HK-2 (cell line): ENCODE measurements at regions not wholly inside any gene's neighbourhood (a gene's known extent, or its start where the extent isn't known, plus 50 kb on each side); places are given as distances from the start of the nearest gene placed in this dataset.

Experiments used
- DNase-seq: peaks from one replicate; pipeline ENCODE4 v3.0.0-alpha.2; 2018; ENCODE audit not compliant: unreplicated experiment

DNA sequence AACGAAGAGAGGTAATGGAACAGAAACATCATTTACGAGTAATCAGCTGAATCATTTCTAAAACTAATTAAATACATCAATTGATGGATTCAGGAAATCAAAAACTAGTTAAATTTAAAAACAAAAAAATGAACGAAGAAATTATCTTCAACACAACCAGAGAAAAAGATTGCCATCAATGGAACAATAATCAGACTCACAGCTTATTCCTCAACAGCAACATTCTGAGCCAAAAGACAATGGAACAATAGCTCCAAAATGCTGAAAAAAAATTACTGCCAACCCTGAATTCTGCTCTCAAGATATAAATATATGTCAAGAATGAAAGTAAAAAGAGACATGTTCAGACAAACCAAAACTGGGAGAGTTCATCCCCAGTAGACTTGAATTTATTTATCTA, 65.5 kb upstream of the KLF3 start:
- DNase-seq = no peak

DNA sequence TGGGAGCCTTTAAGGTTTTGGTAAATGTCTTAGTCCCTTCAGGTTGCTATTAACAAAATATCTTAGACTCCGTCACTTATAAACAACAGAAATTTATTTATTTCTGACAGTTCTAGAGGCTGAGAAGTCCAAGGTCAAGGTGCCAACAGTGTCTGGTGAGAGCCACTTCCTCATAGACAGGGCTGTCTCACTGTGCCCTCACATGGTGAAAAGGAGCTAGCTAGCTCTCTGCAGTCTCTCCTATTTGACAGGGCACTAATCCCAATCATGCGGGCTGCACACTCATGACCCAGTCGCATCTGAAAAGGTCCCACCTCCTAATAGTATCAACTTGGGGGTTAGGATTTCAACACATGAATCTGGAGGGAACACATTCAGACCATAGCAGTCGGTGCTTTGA, 63.4 kb upstream of the KLF3 start:
- no peak for DNase-seq

DNA sequence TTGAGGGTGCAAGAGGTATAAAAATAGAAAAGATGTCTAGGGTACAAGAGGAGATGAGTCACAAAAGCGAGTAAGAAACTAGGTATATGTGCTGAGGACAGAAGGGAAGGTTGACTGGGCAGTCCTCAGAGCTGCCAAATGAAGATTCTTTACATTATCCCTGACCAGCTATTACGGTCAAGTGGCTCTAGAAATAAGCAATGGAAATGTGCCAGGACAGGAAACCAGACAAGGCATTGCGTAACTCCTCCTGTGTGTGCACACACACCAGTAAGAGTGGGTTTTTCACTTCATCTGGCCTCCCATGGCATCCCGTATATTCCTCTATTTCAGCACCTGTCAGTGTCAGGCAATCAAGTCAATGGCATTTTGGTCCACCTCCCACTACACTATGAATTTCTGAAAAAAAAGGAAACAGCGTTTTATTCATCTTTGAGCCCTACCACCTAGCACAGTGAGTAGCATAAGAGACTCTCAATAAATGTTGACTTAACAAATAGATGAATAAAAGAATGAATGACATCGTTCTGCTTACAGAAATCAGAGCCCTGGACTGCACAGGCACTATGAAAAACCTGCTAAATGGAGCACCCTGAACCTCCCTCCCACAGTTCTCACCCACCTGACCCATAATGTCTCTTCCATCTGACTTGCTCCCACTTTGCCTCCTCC, 62.6 kb upstream of the KLF3 start:
- no peak for DNase-seq

DNA sequence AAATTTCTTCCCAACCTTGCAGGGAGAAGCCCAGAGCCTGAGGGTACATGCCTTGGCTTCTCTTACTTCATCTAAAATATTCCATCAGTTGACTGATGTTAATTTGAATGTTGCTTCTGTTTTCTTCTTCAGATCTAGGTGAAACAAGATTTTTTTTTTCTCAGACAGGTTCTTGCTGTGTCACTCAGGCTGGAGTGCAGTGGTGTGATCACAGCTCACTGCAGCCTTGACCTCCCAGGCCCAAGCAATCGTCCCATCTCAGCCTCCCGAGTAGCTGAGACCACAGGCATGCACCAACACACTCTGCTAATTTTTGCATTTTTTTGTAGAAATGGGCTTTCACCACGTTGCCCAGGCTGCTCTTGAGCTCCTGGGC, 62.1 kb upstream of the KLF3 start:
- no peak for DNase-seq

DNA sequence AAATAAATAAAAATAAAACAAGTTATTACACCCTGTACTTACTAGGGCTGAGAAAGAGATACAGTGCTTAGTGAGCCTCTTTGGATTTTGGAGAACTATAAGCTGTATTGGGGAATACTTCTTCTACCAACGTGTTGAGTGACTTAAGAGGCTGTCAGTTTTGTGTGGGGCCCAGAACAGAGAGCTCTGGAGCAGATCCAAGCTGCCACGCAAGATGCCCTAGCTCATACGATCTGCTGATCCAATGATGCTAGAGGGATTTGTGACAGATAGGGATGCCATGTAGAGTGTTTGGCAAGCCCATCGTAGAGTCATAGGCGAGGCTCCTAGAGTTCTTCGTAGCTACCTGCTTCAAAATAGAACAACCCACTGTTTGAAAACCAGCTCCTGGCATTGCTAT, 60.3 kb upstream of the KLF3 start:
- no peak for DNase-seq

DNA sequence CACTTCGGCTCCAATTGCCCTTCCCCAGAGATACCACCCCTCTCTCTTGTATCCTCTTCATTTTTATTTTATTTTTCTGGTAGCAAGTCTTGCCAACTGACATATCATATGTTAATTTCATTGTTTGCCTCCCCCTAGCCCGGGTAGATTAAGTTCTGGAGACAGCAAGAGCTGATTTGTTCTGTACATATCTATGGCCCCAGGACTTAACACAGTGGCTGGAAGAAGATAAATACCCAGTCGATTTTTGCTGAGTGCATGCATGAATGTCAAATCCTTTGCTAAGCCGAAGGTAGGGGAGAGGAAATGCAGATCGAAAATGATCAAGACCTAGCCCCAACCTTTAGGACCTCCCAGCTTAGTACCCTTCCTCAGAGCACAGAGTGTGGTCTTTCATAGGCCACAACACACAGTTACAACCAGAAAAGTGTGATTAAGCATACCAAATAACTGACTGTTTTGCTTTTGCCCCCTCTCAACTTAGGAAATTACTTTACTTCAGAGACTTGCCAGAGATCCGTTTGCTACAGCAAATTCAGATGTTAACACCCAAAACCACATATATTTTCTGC, 58.7 kb upstream of the KLF3 start:
- DNase-seq = no peak

DNA sequence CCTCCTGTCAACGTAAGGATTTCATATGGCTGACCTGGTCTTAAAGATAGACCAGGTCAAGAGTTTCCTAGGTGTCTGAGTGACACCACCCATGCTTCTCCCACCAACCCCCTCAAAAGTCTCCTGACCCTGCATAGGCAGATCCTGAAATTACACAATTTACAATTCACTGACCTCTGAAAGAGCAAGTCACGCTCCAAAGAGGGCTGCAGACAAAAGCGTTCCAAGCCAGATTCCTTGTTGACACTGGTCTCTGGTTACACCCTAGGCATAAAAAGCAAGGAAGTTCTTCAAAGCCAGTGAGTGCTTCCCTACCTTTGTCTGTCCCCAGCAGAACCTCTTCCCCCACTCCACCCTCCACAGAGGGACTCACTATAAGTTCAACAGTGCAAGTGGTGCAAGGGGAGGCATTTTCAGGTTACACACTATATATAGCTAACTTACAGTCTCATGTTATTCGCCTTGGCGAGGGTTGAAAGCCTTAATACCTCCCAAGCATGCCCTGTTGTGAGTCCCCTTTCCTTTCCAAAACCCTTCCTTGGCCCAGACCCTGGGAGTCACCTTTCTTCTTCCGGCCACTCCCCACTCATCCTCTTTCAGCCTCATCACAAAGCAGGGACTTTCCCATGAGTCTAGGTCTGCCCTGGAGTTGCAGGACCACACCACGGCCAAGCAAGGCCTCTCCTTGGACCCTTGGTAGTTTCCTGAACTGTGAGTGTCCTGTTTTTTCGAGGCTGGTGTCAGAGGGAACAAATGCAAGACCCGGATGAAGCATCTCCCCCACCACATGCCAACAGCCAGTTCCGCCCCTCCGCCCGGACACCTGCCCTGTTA, 58.0 kb upstream of the KLF3 start:
- no peak for DNase-seq

DNA sequence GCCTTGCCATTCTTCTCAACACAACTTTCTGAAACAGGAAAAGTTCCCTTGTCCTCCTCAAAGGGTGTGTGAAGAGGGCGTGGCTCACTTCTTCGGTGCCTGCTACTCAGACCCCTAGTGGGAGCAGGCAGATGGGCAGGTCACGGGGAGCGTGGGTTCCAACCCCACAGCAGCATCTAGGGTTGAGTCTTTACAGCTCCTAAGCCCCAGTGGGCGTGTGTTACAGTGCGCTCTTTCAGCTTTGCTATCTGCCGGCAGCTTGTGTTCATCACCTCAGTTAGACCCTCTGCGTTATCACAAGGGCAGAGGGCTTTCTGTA, 57.5 kb upstream of the KLF3 start:
- DNase-seq = no peak

DNA sequence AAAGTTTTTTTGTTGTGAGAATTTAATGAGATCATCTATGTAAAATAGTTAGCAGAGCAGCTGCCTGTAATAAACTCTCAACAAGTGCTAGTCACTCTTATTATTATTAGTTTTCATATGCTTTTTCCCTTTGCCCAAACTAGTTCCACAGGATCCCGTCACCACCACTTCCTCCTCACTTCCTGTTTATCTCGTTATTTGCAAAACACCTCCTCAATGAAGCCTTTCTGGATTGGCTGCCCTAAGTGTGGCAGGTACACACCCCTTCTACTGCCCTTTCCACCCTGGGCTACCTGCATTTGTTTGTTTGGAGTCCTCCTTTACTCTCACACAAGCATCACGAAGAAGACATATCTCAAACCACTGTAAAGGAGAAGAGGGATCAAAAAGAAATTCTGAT, 54.4 kb upstream of the KLF3 start:
- no peak for DNase-seq

DNA sequence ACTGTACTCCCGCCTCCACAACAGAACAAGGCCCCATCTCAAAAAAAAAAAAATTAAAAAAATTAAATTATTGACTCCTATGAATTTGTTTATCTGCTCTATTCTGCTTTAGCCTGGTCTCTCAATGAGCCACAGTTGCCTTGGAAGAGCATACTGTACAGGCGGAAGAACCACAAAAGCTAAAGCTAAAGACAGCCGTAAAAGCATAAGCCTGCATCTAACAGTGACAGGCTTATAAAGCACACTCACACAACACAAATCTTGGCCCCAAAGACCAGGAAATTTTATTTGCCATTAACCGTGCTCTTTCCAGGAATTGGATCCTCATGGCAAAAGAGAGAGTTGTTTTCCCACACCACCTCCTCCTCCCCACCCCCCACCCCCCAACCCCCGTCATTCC, 53.5 kb upstream of the KLF3 start:
- no peak for DNase-seq

DNA sequence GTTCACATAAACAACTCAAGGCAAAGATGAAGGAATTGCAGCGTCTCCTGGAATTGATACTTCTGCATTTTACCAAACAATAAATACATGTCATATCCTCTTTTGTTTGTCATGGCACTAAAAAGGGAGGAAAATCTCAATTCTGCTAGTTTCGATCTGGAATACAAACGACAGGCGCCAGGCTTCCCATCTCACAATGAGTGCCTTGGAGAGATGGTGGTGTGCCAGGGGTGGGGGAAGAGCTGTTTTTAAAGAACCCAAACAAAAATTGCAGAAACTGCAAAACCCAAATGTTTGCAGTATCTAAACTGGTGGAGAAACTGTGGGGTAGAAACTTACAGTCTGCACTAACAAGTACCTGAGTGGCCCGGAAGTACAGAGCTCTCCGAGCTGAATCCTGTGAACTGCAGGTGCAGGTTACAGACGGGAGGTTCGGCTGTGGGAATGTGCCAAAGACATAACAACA, 53.0 kb upstream of the KLF3 start:
- DNase-seq = no peak

DNA sequence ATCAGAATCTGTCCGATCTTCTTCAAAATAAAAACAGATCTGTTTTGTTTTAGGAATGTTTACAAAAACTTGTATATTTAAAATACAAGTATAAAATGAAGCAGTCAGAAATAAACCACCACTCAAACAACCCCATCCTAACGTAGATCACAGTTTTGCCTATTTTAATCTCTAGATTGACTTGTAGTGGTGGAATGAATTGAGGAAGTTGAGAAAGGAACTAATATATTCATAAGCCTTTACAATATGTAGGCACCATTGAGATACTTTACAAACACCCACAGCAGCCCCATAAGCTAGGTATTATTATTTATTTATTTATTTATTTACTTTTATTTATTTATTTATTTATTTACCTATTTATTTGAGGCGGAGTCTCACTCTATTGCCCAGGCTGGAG, 52.3 kb upstream of the KLF3 start:
- no peak for DNase-seq

DNA sequence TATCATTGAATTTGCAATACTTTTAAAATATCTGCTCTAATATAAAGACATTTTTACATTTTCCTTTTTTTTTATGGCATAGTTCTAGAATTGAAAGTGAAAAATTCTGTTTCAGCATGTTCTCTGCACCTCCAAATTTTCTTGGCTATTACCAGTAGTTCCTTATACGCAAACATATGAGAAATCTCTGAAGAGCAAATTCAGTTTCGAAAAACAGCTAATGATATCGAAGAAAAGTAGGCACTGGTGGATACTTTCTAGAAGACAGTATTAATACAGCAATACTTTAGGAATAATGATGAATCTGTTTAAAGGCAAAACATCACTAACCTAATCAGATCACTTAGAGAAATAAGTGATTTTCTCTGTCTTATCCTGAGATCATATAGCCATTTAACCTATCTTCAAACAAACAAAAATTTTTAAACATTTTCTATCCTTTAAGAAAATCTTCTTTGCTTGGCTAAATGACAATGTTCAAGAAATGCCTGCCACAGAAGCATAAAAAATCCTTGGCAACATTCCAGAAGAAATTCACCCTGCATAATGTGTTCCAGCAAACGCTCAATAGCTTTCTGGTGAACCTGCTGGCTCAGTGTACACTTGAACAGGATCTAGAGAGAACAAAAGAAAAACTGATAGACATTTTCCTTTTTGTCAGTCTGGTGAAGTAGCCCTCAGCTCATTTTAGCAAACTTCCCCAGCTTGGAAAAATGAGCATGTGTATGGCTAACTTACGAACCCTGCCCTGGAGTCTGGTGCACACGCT, 51.2 kb upstream of the KLF3 start:
- DNase-seq = no peak
